ENCODE measurements at regions not wholly inside any gene's neighbourhood (a gene's known extent, or its start where the extent isn't known, plus 50 kb on each side); places are given as distances from the start of the nearest gene placed in this dataset.

GRCh38 chr10:4391683-4392082, 434.3 kb upstream of the AKR1E2 start:
- CTCF ChIA-PET, result no interaction called here

GRCh38 chr10:4390219-4390618, 435.8 kb upstream of the AKR1E2 start:
- Histone ChIP-seq H3K36me3 (ENCODE audit: control insufficient read depth, insufficient read depth, low read length) (no peaks in the 10 kb centered on the region), H3K4me1 (no peaks in the 10 kb centered on the region), H3K27me3 (replicated peaks; ENCODE audit: control insufficient read depth, insufficient read depth, low read length) (no peaks in the 10 kb centered on the region), H3K9me3 (no peaks in the 10 kb centered on the region), H3K4me3 (ENCODE audit: low read depth, low read length) (no peak overlapping the region)
- ChIA-PET POLR2A (no interaction called here), CTCF (no interaction called here)
- no TSS peak for BruUV-seq (replicated peaks)
- Mint-ChIP-seq H3K4me1 (ENCODE audit: low read depth, unreplicated experiment) (no peaks in the 10 kb centered on the region), H3K4me3 (ENCODE audit: unreplicated experiment) (no peak overlapping the region), H3K27me3 (ENCODE audit: insufficient read depth, unreplicated experiment) (peaks cover 16% of the 10 kb centered on the region), H3K36me3 (ENCODE audit: insufficient read depth, unreplicated experiment) (no peaks in the 10 kb centered on the region), H3K27ac (ENCODE audit: unreplicated experiment) (no peak overlapping the region), H3K9me3 (ENCODE audit: unreplicated experiment) (no peaks in the 10 kb centered on the region)
- DNase-seq, result no peak
- TF ChIP-seq CTCF (IDR thresholded peaks at IDR 0.05; ENCODE audit: insufficient read depth in 1 of 2, low read depth in 1 of 2, low read length in 1 of 2, severe bottlenecking in 1 of 2, unreplicated experiment in 1 of 2), result no peak
- intact Hi-C loops (cut with micrococcal nuclease; ENCODE audit: unreplicated experiment), result loop anchor here (5.0 kb wide), 1 partner anchor 377 kb away; no protein-coding TSS in a partner anchor

More at GRCh38 chr10:4391683-4392082, 434.3 kb upstream of the AKR1E2 start:
- BruUV-seq (replicated peaks), result no TSS peak
- Histone ChIP-seq H3K9me3 (no peaks in the 10 kb centered on the region), H3K36me3 (ENCODE audit: control insufficient read depth, insufficient read depth, low read length) (no peaks in the 10 kb centered on the region), H3K4me1 (no peaks in the 10 kb centered on the region), H3K27me3 (replicated peaks; ENCODE audit: control insufficient read depth, insufficient read depth, low read length) (no peaks in the 10 kb centered on the region), H3K4me3 (ENCODE audit: low read depth, low read length) (no peak overlapping the region)
- Mint-ChIP-seq H3K27ac (ENCODE audit: unreplicated experiment) (no peak overlapping the region), H3K36me3 (ENCODE audit: insufficient read depth, unreplicated experiment) (no peaks in the 10 kb centered on the region), H3K9me3 (ENCODE audit: unreplicated experiment) (no peaks in the 10 kb centered on the region), H3K4me1 (ENCODE audit: low read depth, unreplicated experiment) (no peaks in the 10 kb centered on the region), H3K27me3 (ENCODE audit: insufficient read depth, unreplicated experiment) (peaks cover 14% of the 10 kb centered on the region), H3K4me3 (ENCODE audit: unreplicated experiment) (no peak overlapping the region)
- POLR2A ChIA-PET, result no interaction called here
- peak in 1 of 2 experiments; percentile 25 for DNase-seq
- TF ChIP-seq CTCF (IDR thresholded peaks at IDR 0.05; ENCODE audit: insufficient read depth in 1 of 2, low read depth in 1 of 2, low read length in 1 of 2, severe bottlenecking in 1 of 2, unreplicated experiment in 1 of 2), result peak in 1 of 2 experiments; percentile 25
- intact Hi-C loops (cut with micrococcal nuclease; ENCODE audit: unreplicated experiment), result loop anchor here (1.0 to 5.0 kb wide), 2 partner anchors 265 to 376 kb away; no protein-coding TSS in a partner anchor

- Mint-ChIP-seq H3K4me3 (ENCODE audit: unreplicated experiment) (no peak overlapping the region), H3K4me1 (ENCODE audit: low read depth, unreplicated experiment) (no peaks in the 10 kb centered on the region), H3K36me3 (ENCODE audit: insufficient read depth, unreplicated experiment) (no peaks in the 10 kb centered on the region), H3K27me3 (ENCODE audit: insufficient read depth, unreplicated experiment) (peaks cover 16% of the 10 kb centered on the region), H3K9me3 (ENCODE audit: unreplicated experiment) (no peaks in the 10 kb centered on the region), H3K27ac (ENCODE audit: unreplicated experiment) (no peak overlapping the region)
- Histone ChIP-seq H3K9me3 (no peaks in the 10 kb centered on the region), H3K4me1 (no peaks in the 10 kb centered on the region), H3K27me3 (replicated peaks; ENCODE audit: control insufficient read depth, insufficient read depth, low read length) (no peaks in the 10 kb centered on the region), H3K36me3 (ENCODE audit: control insufficient read depth, insufficient read depth, low read length) (no peaks in the 10 kb centered on the region), H3K4me3 (ENCODE audit: low read depth, low read length) (no peak overlapping the region)
- intact Hi-C loops (cut with micrococcal nuclease; ENCODE audit: unreplicated experiment), result no loop called here
- POLR2A ChIA-PET, result no interaction called here
- DNase-seq, result no peak
- BruUV-seq (replicated peaks), result no TSS peak
- TF ChIP-seq CTCF (IDR thresholded peaks at IDR 0.05; ENCODE audit: insufficient read depth in 1 of 2, low read depth in 1 of 2, low read length in 1 of 2, severe bottlenecking in 1 of 2, unreplicated experiment in 1 of 2), result no peak
- CTCF ChIA-PET, result no interaction called here
These were observed 440.7 kb upstream of the AKR1E2 start for GRCh38 chr10:4385231-4385870.
